ENCODE measurements at regions not wholly inside any gene's neighbourhood (a gene's known extent, or its start where the extent isn't known, plus 50 kb on each side); places are given as distances from the start of the nearest gene placed in this dataset.

GRCh38 chr15:69526081-69527061 is 73.8 kb downstream of the RPLP1 start:
- TF ChIP-seq, protein P1, sequence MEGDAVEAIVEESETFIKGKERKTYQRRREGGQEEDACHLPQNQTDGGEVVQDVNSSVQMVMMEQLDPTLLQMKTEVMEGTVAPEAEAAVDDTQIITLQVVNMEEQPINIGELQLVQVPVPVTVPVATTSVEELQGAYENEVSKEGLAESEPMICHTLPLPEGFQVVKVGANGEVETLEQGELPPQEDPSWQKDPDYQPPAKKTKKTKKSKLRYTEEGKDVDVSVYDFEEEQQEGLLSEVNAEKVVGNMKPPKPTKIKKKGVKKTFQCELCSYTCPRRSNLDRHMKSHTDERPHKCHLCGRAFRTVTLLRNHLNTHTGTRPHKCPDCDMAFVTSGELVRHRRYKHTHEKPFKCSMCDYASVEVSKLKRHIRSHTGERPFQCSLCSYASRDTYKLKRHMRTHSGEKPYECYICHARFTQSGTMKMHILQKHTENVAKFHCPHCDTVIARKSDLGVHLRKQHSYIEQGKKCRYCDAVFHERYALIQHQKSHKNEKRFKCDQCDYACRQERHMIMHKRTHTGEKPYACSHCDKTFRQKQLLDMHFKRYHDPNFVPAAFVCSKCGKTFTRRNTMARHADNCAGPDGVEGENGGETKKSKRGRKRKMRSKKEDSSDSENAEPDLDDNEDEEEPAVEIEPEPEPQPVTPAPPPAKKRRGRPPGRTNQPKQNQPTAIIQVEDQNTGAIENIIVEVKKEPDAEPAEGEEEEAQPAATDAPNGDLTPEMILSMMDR (IDR thresholded peaks at IDR 0.05): no peak
- no peak for TF ChIP-seq POLR2A (IDR thresholded peaks at IDR 0.05)
- TF ChIP-seq POLR2AphosphoS5 (IDR thresholded peaks at IDR 0.05): no peak
- no peak for TF ChIP-seq EP300 (IDR thresholded peaks at IDR 0.05; ENCODE audit: low read depth)
